ENCODE measurements at regions not wholly inside any gene's neighbourhood (a gene's known extent, or its start where the extent isn't known, plus 50 kb on each side); places are given as distances from the start of the nearest gene placed in this dataset.

DNA sequence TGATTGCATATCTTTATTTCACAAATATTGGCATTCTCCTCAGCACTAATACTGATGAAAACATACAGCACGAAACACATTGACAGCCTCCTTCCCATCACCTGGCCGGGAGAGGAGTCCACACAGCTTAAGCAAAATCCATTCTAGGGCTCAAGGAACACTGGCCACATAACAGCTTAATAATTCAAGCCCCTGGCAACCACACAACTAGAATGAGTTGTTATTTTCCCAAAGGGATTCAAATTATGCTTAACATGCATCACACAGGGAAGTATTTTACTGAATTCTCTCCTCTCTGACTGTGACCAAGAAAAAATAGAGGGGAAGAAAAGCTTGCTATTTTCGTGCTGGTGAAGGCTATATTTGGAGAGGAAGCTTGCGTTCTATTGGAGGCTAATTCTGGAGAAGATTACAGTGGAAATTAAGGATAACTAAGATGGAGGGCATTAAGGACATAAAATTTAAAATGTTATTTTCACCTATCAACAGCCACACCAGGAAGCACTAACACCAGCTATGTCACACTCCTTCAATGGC is 198.5 kb downstream of the ADGRG6 start:
- DNase-seq (ENCODE audit: low read depth), result no peak

GRCh38 chr6:142501795-142502194 is 200.0 kb downstream of the ADGRG6 start:
- no peak for DNase-seq (ENCODE audit: low read depth)

DNA sequence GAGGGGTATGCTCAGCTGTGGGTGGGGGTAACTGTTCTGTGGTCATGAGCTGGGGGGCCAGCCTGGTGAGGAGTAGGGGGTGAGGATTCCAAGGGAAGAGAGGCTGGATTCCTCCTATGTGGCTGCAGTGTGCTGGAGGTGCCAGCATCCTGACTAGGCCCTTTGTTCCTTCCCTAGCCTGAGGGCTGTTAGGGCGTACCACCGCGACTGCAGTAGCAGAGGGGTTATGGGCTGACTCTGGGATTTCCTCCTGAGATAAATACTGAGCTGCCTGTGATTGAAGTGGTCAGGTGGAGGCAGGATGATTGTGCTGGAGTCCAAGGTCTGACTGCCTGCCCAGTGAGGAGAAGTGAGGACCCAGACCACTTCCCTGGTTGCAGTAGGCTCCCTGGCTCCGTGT is 205.3 kb downstream of the ADGRG6 start:
- no peak for DNase-seq (ENCODE audit: low read depth)

GRCh38 chr6:142510211-142510610 is 208.4 kb downstream of the ADGRG6 start:
- DNase-seq (ENCODE audit: low read depth), result no peak

GRCh38 chr6:142518126-142518525 is 216.3 kb downstream of the ADGRG6 start:
- DNase-seq (ENCODE audit: low read depth), result no peak

DNA sequence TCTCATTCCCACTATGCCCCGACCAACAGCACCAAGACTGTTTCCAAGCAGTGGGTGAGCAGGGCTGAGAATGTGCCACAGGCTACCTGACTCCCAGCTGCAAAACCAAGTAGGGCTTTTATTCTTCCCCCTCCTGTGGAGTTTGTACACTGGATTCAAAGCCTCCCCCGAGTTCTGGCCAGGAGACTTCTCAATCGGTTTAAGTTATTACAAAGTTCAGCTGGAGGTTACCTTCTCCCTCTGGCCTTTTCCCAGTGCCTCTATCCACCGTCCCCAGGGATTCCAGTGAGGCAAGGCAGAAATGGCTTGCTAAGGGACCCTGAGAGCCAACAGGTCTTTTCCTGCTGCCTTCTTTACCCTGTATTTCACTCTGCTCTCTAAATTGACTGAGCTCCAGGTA is 217.0 kb downstream of the ADGRG6 start:
- no peak for DNase-seq (ENCODE audit: low read depth)

DNA sequence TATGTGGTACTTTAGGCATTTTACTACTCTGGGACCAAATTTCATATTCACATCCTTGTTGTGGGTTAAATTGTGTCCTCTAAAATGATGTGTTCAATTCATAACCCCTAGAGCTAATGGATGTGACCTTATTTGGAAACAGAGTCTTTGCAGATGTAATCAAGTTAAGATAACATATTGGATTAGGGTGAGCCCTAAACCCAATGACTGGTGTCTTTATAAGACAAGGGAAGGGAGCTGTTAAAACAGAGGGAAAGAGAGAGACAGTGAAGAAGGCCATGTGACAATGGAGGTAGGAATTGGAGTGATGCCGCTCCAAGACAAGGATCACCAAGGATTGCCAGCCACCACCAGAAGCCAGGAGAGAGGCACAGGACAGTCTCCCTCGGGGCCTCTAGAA is 220.0 kb downstream of the ADGRG6 start:
- DNase-seq (ENCODE audit: low read depth), result no peak

DNA sequence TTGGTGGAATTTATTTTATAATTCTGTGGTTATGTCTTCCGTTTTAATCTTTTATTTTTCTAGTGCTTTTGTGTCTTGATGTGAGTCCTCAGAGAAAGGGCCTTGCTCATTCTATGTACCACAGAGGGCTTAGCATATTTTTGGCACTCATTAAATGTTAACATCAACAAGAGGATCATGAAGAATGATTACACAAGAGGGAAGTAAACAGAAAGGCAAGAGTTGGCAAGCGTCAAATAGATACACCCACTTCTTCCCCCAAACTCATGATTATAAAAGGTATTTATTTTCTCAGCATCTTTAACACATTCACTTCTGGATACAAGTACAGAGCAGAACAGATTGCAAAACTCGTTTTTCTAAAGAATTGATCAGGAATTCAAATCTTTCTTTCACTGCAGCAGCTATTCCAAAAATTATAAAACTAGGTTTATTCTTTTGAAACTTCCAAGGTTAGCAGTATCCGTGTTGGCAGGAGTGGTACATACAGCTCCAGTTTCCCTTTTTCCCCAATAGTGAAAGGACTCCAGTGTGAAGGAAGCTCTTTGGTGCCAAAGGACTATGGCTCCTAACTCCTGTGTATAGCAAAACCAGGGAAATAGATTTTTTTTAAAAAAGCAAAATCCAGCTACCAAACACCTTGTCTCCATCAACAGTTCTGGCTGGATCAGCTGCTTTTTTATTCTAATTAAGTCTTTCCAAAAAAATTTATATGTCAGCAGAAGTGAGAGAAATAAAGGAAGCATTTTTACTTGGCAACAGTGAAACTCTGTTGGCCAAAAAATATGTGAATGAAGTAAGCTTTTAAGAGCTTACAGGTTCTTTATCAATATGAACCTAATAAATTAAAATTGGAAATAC is 221.9 kb downstream of the ADGRG6 start:
- DNase-seq (ENCODE audit: low read depth), result no peak

DNA sequence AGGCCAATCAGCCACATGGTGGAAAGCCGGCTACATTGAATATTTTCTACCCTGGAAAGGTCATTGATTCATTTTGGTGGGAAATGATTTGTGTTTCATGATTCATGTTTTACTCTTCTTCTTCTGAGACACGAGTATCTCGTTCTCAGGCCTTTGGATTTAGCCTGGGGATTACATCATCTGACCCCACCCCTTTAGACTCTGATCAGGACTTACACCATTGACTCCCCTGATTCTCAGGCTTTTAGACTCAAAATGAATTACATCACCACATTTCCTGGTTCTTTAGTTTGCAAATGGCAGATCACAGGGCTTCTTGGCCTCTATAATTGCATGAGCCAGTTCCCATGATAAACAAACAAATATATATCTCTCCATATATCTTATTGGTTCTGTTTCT is 228.8 kb downstream of the ADGRG6 start:
- DNase-seq (ENCODE audit: low read depth), result no peak

DNA sequence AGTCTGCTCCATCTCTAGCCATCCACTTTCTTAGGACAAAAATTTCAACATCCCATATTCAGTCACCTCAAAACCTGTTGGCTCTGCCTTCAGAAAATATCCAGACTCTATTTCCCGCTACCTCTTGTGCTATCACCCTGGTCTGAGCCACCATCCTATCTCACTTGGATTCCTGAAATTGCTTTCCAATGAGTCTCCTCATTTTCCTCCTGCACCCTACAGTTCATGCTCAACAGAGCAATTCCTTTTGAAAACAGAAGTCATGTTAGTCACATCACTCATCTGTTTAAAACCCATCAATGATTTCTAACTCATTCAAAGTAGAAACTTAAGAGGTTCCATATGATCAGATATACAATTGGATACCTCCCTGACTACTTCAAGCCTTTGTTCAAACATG is 229.9 kb downstream of the ADGRG6 start:
- no peak for DNase-seq (ENCODE audit: low read depth)

GRCh38 chr6:142534076-142534475 is 232.3 kb downstream of the ADGRG6 start:
- no peak for DNase-seq (ENCODE audit: low read depth)

DNA sequence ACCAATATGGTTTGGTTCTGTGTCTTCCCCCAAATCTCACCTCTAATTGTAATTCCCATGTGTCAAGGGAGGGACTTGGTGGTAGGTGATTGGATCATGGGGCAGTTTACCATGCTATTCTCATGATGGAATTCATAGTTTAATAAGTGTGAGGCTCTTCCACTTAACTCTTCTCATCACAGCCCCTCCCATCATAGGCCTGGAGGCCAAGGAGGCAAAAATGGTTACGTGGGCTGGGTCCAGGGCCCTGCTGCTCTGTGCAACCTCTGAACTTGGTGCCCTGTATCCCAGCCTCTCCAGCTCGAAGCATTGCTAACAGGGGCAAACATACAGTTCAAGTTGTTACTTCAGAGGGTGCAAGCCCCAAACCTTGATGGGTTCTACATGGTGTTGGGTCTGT is 232.7 kb downstream of the ADGRG6 start:
- no peak for DNase-seq (ENCODE audit: low read depth)

GRCh38 chr6:142537612-142538478 is 236.0 kb downstream of the ADGRG6 start:
- DNase-seq (ENCODE audit: low read depth), result no peak

DNA sequence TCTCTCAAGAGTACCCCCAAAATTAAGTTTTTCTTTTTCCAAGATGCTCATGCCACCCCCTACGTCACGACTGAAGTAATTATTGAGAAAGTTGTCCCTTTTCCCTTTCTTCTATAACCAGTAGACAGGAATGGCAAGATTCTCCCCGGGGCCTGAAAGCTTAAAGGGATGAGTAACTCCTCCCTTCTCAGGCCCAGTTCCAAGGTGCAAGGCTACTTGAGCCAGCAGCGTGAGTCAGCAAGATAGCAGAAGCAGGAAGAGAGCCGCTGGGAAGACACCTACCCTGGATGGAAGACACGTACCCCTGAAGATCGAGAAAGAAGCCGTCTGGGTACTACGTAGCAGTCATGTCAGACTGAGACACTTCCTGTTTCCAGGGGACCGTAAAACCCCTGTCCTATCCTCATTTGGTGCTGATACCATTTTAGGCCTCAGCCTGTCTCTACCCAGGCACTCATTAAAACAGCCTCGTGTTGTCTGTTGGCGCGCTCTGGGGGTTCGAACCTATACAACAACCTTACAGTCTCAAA is 241.0 kb downstream of the ADGRG6 start:
- DNase-seq (ENCODE audit: low read depth), result no peak

DNA sequence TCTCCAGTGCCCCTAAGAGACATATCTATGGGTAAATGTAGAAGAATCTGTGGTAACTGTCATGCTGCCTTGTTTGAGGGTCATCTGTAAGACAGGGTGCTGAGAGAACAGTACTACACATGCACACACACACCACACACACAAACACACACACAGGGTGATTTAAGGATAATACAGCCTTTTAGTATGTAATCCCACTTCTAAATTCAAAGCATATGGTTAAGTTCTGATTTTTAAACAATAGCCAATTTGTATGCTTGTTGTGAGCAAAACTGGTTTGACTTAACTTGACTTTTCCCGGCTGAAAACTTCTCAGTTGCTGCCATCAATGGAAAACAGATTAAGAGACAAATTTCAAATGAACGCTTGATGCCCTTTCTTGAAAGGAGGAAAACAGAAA is 241.8 kb downstream of the ADGRG6 start:
- DNase-seq (ENCODE audit: low read depth), result no peak

- no peak for DNase-seq (ENCODE audit: low read depth)
Observed at GRCh38 chr6:142544199-142544838, 242.5 kb downstream of the ADGRG6 start.

GRCh38 chr6:142545147-142545546 is 243.3 kb downstream of the ADGRG6 start:
- no peak for DNase-seq (ENCODE audit: low read depth)

DNA sequence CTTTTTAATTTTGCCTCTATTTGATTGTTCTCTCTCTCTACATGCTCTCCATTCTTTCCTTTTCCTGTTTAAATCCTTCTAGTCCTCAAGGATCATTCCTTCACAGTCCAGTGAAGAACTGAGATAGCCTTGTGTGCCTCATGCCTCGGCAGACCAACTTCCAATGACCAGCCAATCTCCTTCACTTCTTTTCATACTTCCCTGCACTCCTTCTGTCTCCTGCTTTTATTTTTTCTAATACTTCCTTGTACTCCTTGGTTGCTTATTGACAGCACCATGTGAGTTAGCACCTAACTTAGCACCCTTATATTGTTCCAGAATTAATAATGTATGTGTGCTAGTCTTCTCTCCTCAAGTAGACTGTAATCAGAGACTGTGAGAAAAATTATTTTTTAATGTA is 246.8 kb downstream of the ADGRG6 start:
- DNase-seq (ENCODE audit: low read depth), result no peak

GRCh38 chr6:142550310-142551063 is 248.7 kb downstream of the ADGRG6 start:
- DNase-seq (ENCODE audit: low read depth), result no peak

- no peak for DNase-seq (ENCODE audit: low read depth)
Observed at GRCh38 chr6:142551274-142551811, 249.5 kb downstream of the ADGRG6 start.

DNA sequence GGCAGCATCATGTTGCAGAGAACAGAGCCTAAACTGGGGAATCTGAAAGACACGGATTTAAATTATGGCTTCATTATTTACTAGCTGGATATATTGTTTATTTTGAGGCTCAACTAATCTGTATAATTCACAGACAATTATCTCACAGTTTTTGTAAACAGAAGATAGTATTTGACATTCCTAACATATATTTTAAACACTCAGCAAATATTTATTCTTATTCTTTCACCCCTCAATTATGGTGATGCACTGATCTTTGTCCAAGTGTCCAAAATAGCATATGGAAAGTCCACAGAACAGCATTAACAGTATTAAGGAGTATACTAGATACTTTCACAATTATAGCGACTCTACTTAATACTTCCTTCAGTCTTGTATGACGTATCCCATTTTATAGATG is 257.0 kb downstream of the ADGRG6 start:
- DNase-seq (ENCODE audit: low read depth), result no peak
